ENCODE measurements at regions not wholly inside any gene's neighbourhood (a gene's known extent, or its start where the extent isn't known, plus 50 kb on each side); places are given as distances from the start of the nearest gene placed in this dataset.

DNA sequence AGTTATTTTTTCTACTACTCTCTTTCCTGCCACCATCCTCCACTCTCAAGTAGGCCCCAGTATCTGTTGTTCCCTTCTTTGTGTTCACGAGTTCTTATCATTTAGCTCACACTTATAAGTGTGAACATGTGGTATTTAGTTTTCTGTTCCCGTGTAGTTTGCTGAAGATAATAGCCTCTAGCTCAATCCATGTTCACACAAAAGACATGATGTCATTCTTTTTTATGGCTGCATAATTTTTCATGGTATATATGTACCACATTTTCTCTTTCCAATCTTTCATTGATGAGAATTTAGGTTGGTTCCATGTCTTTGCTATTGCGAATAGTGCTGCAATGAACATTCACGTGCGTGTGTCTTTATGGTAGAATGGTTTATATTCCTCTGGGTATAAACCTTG, 237.9 kb upstream of the FERMT1 start:
- H3K4me1 ChIP-seq: no peaks in the 10 kb centered on the region
- intact Hi-C loops (cut with micrococcal nuclease; ENCODE audit: unreplicated experiment): no loop called here
- no peaks in the 10 kb centered on the region for H3K36me3 ChIP-seq (ENCODE audit: control insufficient read depth, insufficient read depth, low read length)
- no peak overlapping the region for H3K27ac Mint-ChIP-seq (ENCODE audit: unreplicated experiment)
- no TSS peak for BruUV-seq (replicated peaks)
- H3K4me3 ChIP-seq (ENCODE audit: low read depth, low read length): no peak overlapping the region
- no peaks in the 10 kb centered on the region; the same call in 1 of the 2 replicates for H3K27me3 ChIP-seq (replicated peaks; ENCODE audit: control insufficient read depth, insufficient read depth, low read length)
- no peaks in the 10 kb centered on the region for H3K9me3 ChIP-seq
- ChIA-PET CTCF (no interaction called here), POLR2A (no interaction called here)
- no peaks in the 10 kb centered on the region for H3K4me1 Mint-ChIP-seq (ENCODE audit: low read depth, unreplicated experiment)
- H3K27me3 Mint-ChIP-seq (ENCODE audit: insufficient read depth, unreplicated experiment): no peaks in the 10 kb centered on the region
- DNase-seq: no peak
- H3K4me3 Mint-ChIP-seq (ENCODE audit: unreplicated experiment): no peak overlapping the region
- TF ChIP-seq CTCF (IDR thresholded peaks at IDR 0.05; ENCODE audit: insufficient read depth in 1 of 2, low read depth in 1 of 2, low read length in 1 of 2, severe bottlenecking in 1 of 2, unreplicated experiment in 1 of 2): no peak
- H3K36me3 Mint-ChIP-seq (ENCODE audit: insufficient read depth, unreplicated experiment): no peaks in the 10 kb centered on the region
- H3K9me3 Mint-ChIP-seq (ENCODE audit: unreplicated experiment): no peaks in the 10 kb centered on the region

DNA sequence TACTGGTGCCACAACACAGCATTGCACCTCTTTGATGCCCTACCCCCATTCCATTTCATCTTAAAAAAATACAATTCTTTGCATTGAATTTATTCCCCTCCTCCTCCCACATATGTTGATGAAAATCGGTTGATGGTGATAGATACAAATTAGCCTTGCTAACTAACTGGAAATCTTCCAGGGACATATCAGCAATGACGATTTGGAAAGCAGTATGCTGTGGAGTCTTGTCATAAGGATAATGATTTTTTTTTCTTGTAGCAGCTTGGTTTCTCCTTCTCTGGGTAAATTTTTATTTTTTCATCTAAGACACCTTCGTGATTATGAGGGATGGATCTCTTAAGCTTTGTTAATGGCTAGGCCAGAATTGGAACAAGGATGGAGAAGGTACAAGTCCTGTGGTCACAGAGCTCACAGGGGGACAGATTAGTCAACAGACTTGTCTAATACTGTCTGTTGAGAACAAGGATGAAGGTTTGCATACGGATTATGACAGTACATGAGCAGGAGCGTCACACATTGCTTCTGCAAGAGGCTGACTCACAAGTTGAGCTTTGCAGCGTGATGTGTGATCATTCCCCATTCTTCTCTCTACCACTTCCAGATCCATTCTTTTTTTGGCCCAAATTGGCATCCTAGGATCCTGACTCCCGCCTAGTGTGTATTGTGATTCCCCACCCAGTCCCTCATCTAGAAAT, 233.1 kb upstream of the FERMT1 start:
- Histone ChIP-seq H3K4me1 (no peaks in the 10 kb centered on the region), H3K36me3 (ENCODE audit: control insufficient read depth, insufficient read depth, low read length) (no peaks in the 10 kb centered on the region), H3K27me3 (replicated peaks; ENCODE audit: control insufficient read depth, insufficient read depth, low read length) (no peaks in the 10 kb centered on the region), H3K4me3 (ENCODE audit: low read depth, low read length) (no peak overlapping the region), H3K9me3 (no peaks in the 10 kb centered on the region)
- TF ChIP-seq CTCF (IDR thresholded peaks at IDR 0.05; ENCODE audit: insufficient read depth in 1 of 2, low read depth in 1 of 2, low read length in 1 of 2, severe bottlenecking in 1 of 2, unreplicated experiment in 1 of 2): no peak
- Mint-ChIP-seq H3K9me3 (ENCODE audit: unreplicated experiment) (no peaks in the 10 kb centered on the region), H3K4me3 (ENCODE audit: unreplicated experiment) (no peak overlapping the region), H3K4me1 (ENCODE audit: low read depth, unreplicated experiment) (no peaks in the 10 kb centered on the region), H3K27me3 (ENCODE audit: insufficient read depth, unreplicated experiment) (no peaks in the 10 kb centered on the region), H3K36me3 (ENCODE audit: insufficient read depth, unreplicated experiment) (no peaks in the 10 kb centered on the region), H3K27ac (ENCODE audit: unreplicated experiment) (no peak overlapping the region)
- BruUV-seq (replicated peaks): no TSS peak
- CTCF ChIA-PET: no interaction called here
- intact Hi-C loops (cut with micrococcal nuclease; ENCODE audit: unreplicated experiment): no loop called here
- no peak for DNase-seq
- POLR2A ChIA-PET: no interaction called here

DNA sequence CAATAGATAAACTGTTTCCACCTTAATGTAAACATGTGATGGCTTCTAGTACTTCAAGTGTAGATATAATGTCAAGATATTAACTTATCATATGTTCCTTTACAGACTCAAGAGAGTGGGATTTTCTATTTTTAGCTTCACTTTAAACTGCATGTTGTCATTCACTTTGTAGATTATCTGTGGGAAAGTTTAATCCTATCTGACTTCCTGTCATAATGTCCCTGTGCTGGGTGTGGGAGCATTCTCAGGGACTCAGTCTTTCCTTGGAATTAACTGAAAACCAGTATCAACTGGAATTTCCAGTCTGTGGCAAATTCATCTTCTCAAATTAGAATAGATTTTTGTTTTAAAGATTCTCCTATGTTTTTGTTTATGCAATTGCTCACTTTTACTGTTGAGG, 226.1 kb upstream of the FERMT1 start:
- no TSS peak for BruUV-seq (replicated peaks)
- no peaks in the 10 kb centered on the region for H3K9me3 ChIP-seq
- Mint-ChIP-seq H3K27ac (ENCODE audit: unreplicated experiment) (no peak overlapping the region), H3K36me3 (ENCODE audit: insufficient read depth, unreplicated experiment) (no peaks in the 10 kb centered on the region), H3K4me1 (ENCODE audit: low read depth, unreplicated experiment) (no peaks in the 10 kb centered on the region), H3K9me3 (ENCODE audit: unreplicated experiment) (no peaks in the 10 kb centered on the region), H3K4me3 (ENCODE audit: unreplicated experiment) (no peak overlapping the region), H3K27me3 (ENCODE audit: insufficient read depth, unreplicated experiment) (no peaks in the 10 kb centered on the region)
- H3K4me1 ChIP-seq: no peaks in the 10 kb centered on the region
- no peaks in the 10 kb centered on the region for H3K27me3 ChIP-seq (replicated peaks; ENCODE audit: control insufficient read depth, insufficient read depth, low read length)
- H3K4me3 ChIP-seq (ENCODE audit: low read depth, low read length): no peak overlapping the region
- no peak for TF ChIP-seq CTCF (IDR thresholded peaks at IDR 0.05; ENCODE audit: insufficient read depth in 1 of 2, low read depth in 1 of 2, low read length in 1 of 2, severe bottlenecking in 1 of 2, unreplicated experiment in 1 of 2)
- no peaks in the 10 kb centered on the region for H3K36me3 ChIP-seq (ENCODE audit: control insufficient read depth, insufficient read depth, low read length)
- no peak for DNase-seq
- intact Hi-C loops (cut with micrococcal nuclease; ENCODE audit: unreplicated experiment): no loop called here
- CTCF ChIA-PET: no interaction called here
- POLR2A ChIA-PET: no interaction called here
